IMR-90 (cell line): ENCODE measurements at regions not wholly inside any gene's neighbourhood (a gene's known extent, or its start where the extent isn't known, plus 50 kb on each side); places are given as distances from the start of the nearest gene placed in this dataset.

Experiments
- ATAC-seq: fragments of 200-7000 bp; cut with Tn5 transposase; 2 replicates; pipeline ENCODE4 v1.9.1; 2020; ENCODE audit warnings: low read depth, mild to moderate bottlenecking, moderate library complexity
- BruUV-seq: library from RNA; stranded (reverse); fragments of 400-500 nt; replicated peaks from 2 replicates; lab custom pipeline; 2021; lab: Mats Ljungman, UMichigan
- CTCF ChIA-PET: fragments of 300-600 bp; formaldehyde crosslinking; extraction: SDS; loops from one replicate; lab custom pipeline; 2021; ENCODE audit warnings: antibody characterized with exemption; lab: Yijun Ruan, JAX
- POLR2A ChIA-PET: fragments of 300-600 bp; sonication (Branson Sonifier 250); formaldehyde crosslinking; loops from one replicate; lab custom pipeline; 2022; ENCODE audit warnings: antibody characterized with exemption; ENCODE audit not compliant: unreplicated experiment; lab: Charles Lee
- DNase-seq: peaks from one replicate; pipeline ENCODE4 v3.0.0; 2013
- H2AFZ ChIP-seq: replicated peaks from 2 replicates; pipeline ENCODE3; 2013; ENCODE audit warnings: low read length, mild to moderate bottlenecking; ENCODE audit not compliant: poor library complexity
- H2AK5ac ChIP-seq: 2 replicates; pipeline ENCODE4 v1.6.1; 2013; ENCODE audit warnings: low read depth, low read length, inconsistent platforms
- H2AK9ac ChIP-seq: replicated peaks from 2 replicates; pipeline ENCODE3; 2013; ENCODE audit warnings: mild to moderate bottlenecking, low read depth, low read length, moderate library complexity; ENCODE audit not compliant: poor library complexity
- H2BK120ac ChIP-seq: 2 replicates; pipeline ENCODE4 v1.6.1; 2013; ENCODE audit warnings: low read depth, low read length, inconsistent platforms
- H2BK15ac ChIP-seq: 3 replicates; pipeline ENCODE4 v1.6.1; 2013; ENCODE audit warnings: low read depth, low read length, inconsistent platforms
- H2BK20ac ChIP-seq: 2 replicates; pipeline ENCODE4 v1.6.1; 2013; ENCODE audit warnings: low read depth, mild to moderate bottlenecking, inconsistent platforms, low read length, moderate library complexity
- H2BK5ac ChIP-seq: 2 replicates; pipeline ENCODE4 v1.6.1; 2013; ENCODE audit warnings: mild to moderate bottlenecking, low read depth, low read length, inconsistent platforms; ENCODE audit not compliant: poor library complexity, severe bottlenecking
- H3K14ac ChIP-seq: replicated peaks from 2 replicates; pipeline ENCODE4 v1.6.1; 2013; ENCODE audit warnings: low read depth, low read length, inconsistent platforms
- H3K18ac ChIP-seq: 2 replicates; pipeline ENCODE4 v1.6.1; 2013; ENCODE audit warnings: low read depth, low read length, control low read depth
- H3K23ac ChIP-seq: 2 replicates; pipeline ENCODE4 v1.6.1; 2013; ENCODE audit warnings: low read depth, low read length, inconsistent platforms
- H3K27ac ChIP-seq: 2 replicates; pipeline ENCODE4 v1.5.1; 2013; ENCODE audit warnings: mild to moderate bottlenecking, control low read depth, low read length; ENCODE audit not compliant: insufficient read depth
- H3K27me3 ChIP-seq: 2 replicates; pipeline ENCODE4 v1.6.1; 2013; ENCODE audit warnings: low read length; ENCODE audit not compliant: control insufficient read depth, insufficient read depth
- H3K36me3 ChIP-seq: 2 replicates; pipeline ENCODE4 v1.6.1; 2013; ENCODE audit warnings: low read length, mixed read lengths; ENCODE audit not compliant: control insufficient read depth, insufficient read depth
- H3K4ac ChIP-seq: 2 replicates; pipeline ENCODE4 v1.6.1; 2013; ENCODE audit warnings: low read depth, low read length, inconsistent platforms
- H3K4me1 ChIP-seq: 2 replicates; pipeline ENCODE4 v1.6.1; 2013; ENCODE audit warnings: low read length, mixed read lengths; ENCODE audit not compliant: control insufficient read depth, insufficient read depth
- H3K4me2 ChIP-seq: 2 replicates; pipeline ENCODE4 v1.6.1; 2013; ENCODE audit warnings: low read depth, mild to moderate bottlenecking, control low read depth, low read length, moderate library complexity
- H3K4me3 ChIP-seq: 2 replicates; pipeline ENCODE4 v1.5.1; 2013; ENCODE audit warnings: low read depth, mild to moderate bottlenecking, control low read depth, low read length, moderate library complexity; ENCODE audit not compliant: insufficient read depth
- H3K56ac ChIP-seq: 2 replicates; pipeline ENCODE4 v1.6.1; 2013; ENCODE audit warnings: low read length, inconsistent platforms; ENCODE audit not compliant: insufficient read depth; ENCODE audit errors: extremely low read depth
- H3K79me1 ChIP-seq, 2 experiments: 2 replicates each; pipeline ENCODE4 v1.6.1; 2013; ENCODE audit warnings: low read length in 2 of 2, inconsistent platforms in 1 of 2, low read depth in 1 of 2
- H3K9ac ChIP-seq: 2 replicates; pipeline ENCODE4 v1.6.1; 2013; ENCODE audit warnings: low read depth, low read length, control low read depth
- H3K9me1 ChIP-seq: 2 replicates; pipeline ENCODE4 v1.6.1; 2013; ENCODE audit warnings: low read length, inconsistent platforms; ENCODE audit not compliant: insufficient read depth
- H3K9me3 ChIP-seq: 2 replicates; pipeline ENCODE4 v1.6.1; 2013; ENCODE audit warnings: low read length; ENCODE audit not compliant: control insufficient read depth, insufficient read depth
- H4K20me1 ChIP-seq: 2 replicates; pipeline ENCODE4 v1.6.1; 2013; ENCODE audit warnings: low read length, inconsistent platforms; ENCODE audit not compliant: insufficient read depth
- H4K5ac ChIP-seq: 2 replicates; pipeline ENCODE4 v1.6.1; 2013; ENCODE audit warnings: mild to moderate bottlenecking, low read depth, low read length, control low read depth
- H4K8ac ChIP-seq, 2 experiments: 2 replicates each; pipeline ENCODE4 v1.6.1; 2013; ENCODE audit warnings: low read depth in 2 of 2, low read length in 2 of 2, control low read depth in 1 of 2, inconsistent platforms in 1 of 2
- H4K91ac ChIP-seq: 2 replicates; pipeline ENCODE4 v1.6.1; 2013; ENCODE audit warnings: low read depth, low read length, inconsistent platforms; ENCODE audit not compliant: insufficient read depth
- BHLHE40 ChIP-seq: fragments of 150-350 bp; IDR thresholded peaks from 2 replicates; pipeline ENCODE4 v1.6.1; 2016; ENCODE audit warnings: mild to moderate bottlenecking, low read depth, low read length
- CHD1 ChIP-seq: IDR thresholded peaks from 2 replicates; pipeline ENCODE4 v1.6.1; 2012; ENCODE audit warnings: low read depth, low read length, improper control_type of control experiment
- CTCF ChIP-seq: conservative IDR thresholded peaks from 2 replicates; pipeline ENCODE4 v1.5.1; 2012; ENCODE audit warnings: mild to moderate bottlenecking, low read depth, low read length, improper control_type of control experiment
- FOS ChIP-seq: fragments of 150-350 bp; IDR thresholded peaks from 2 replicates; pipeline ENCODE4 v1.6.1; 2016; ENCODE audit warnings: low read depth, low read length
- MXI1 ChIP-seq: IDR thresholded peaks from 2 replicates; pipeline ENCODE4 v1.6.1; 2012; ENCODE audit warnings: low read depth, mild to moderate bottlenecking, low read length, moderate library complexity, borderline replicate concordance
- RAD21 ChIP-seq: IDR thresholded peaks from 2 replicates; pipeline ENCODE4 v1.6.1; 2012; ENCODE audit warnings: low read length, improper control_type of control experiment
- SMC3 ChIP-seq: fragments of 150-350 bp; IDR thresholded peaks from 2 replicates; pipeline ENCODE4 v1.6.1; 2016; ENCODE audit warnings: low read depth, mild to moderate bottlenecking, antibody characterized with exemption, low read length, moderate library complexity
- WGBS, 2 experiments: methylation state at CpG; one replicate each; pipeline versions ENCODE4 v1.1.5 to v1.1.7; 2013; ENCODE audit warnings: missing lambda C conversion rate in 2 of 2; ENCODE audit not compliant: insufficient read length in 1 of 2; ENCODE audit errors: extremely low coverage in 2 of 2; 5-methylcytosine and 5-hydroxymethylcytosine counted together
- dilution Hi-C: fragments of 300-500 bp; cut with HindIII; formaldehyde crosslinking; loops from one replicate; pipeline ENCODE4 v1.14.3; 2018; ENCODE audit warnings: low sequenced_read_pairs; ENCODE audit not compliant: unreplicated experiment
- in situ Hi-C: fragments of 300-500 bp; cut with MboI; formaldehyde crosslinking; loops from 3 replicates; pipeline ENCODE4 v1.14.3; 2019; ENCODE audit warnings: low sequenced_read_pairs, inconsistent platforms, mixed read lengths
- intact Hi-C: fragments of 100-400 bp; cut with micrococcal nuclease; formaldehyde crosslinking; loops from 2 replicates; pipeline ENCODE4 v1.10.0; 2022

GRCh38 chr10:90288391-90288933, 569.4 kb downstream of the HTR7 start:
- no peak overlapping the region for H4K5ac ChIP-seq
- H3K56ac ChIP-seq: no peak overlapping the region
- no peaks in the 10 kb centered on the region for H3K27me3 ChIP-seq
- no peaks in the 10 kb centered on the region for H3K79me1 ChIP-seq
- ChIA-PET CTCF (interaction anchor here (0.8 to 2.0 kb wide), 13 partner anchors 9 to 574 kb away, joined by 3 to 16 read pairs (median 4); no protein-coding TSS in a partner anchor), POLR2A (interaction anchor here (0.6 kb wide), 1 partner anchor 936 kb away, joined by 5 read pairs; no protein-coding TSS in a partner anchor)
- no peak overlapping the region; the same call in 1 of the 2 replicates for H3K4ac ChIP-seq
- H4K20me1 ChIP-seq: no peaks in the 10 kb centered on the region
- H2BK15ac ChIP-seq: 0 out of 3 replicates have a peak overlapping the region, but pooled peaks have one; percentile 21
- H3K9me3 ChIP-seq: no peaks in the 10 kb centered on the region
- H4K91ac ChIP-seq: no peak overlapping the region
- peak; percentile 81 for ATAC-seq
- 0 out of 2 replicates have a peak overlapping the region, but pooled peaks have one; percentile 11 for H3K14ac ChIP-seq
- no peak overlapping the region for H3K4me2 ChIP-seq
- H2BK5ac ChIP-seq: no peak overlapping the region
- H3K18ac ChIP-seq: no peak overlapping the region
- dilution Hi-C loops (no loop called here), intact Hi-C loops (loop anchor here (1.0 to 5.0 kb wide), 6 partner anchors 141 to 575 kb away; no protein-coding TSS in a partner anchor), in situ Hi-C loops (no loop called here)
- peak; percentile 61 for DNase-seq
- TF ChIP-seq MXI1 (no peak), CHD1 (no peak), BHLHE40 (no peak), SMC3 (peak; percentile 72), CTCF (peak; percentile 69), RAD21 (peak; percentile 73), FOS (no peak)
- H2AK9ac ChIP-seq: no peak overlapping the region
- no peak overlapping the region for H3K27ac ChIP-seq
- H2AK5ac ChIP-seq: peak overlapping the region; percentile 60; the same call in 1 of the 2 replicates
- H3K36me3 ChIP-seq: no peaks in the 10 kb centered on the region
- H3K9ac ChIP-seq: no peak overlapping the region
- no peak overlapping the region for H2AFZ ChIP-seq
- no peak overlapping the region for H3K23ac ChIP-seq
- no CpG with 5 or more reads among the region's 1 CpG for whole genome bisulfite sequencing, 2 experiments
- H3K4me3 ChIP-seq: no peak overlapping the region
- 0 out of 2 replicates have a peak overlapping the region, but pooled peaks have one; percentile 21 for H2BK20ac ChIP-seq
- H3K4me1 ChIP-seq: peaks cover 2% of the 10 kb centered on the region; the same call in 1 of the 2 replicates
- H2BK120ac ChIP-seq: peak overlapping the region; percentile 53
- no TSS peak for BruUV-seq
- no peaks in the 10 kb centered on the region; the same call in 1 of the 2 replicates for H3K9me1 ChIP-seq
- H4K8ac ChIP-seq: 0 out of 4 replicates have a peak overlapping the region, but pooled peaks of 1 of the 2 experiments have one; percentile 27
